CD4-positive, alpha-beta T cell (primary cell): ENCODE measurements at regions not wholly inside any gene's neighbourhood (a gene's known extent, or its start where the extent isn't known, plus 50 kb on each side); places are given as distances from the start of the nearest gene placed in this dataset.

Experiments
- ATAC-seq: fragments of 200-7000 bp; cut with Tn5 transposase; one replicate; pipeline ENCODE4 v1.10.0; 2022; ENCODE audit warnings: mild to moderate bottlenecking; ENCODE audit not compliant: poor library complexity
- CTCF ChIA-PET: fragments of 350-600 bp; sonication (Branson Sonifier 250); formaldehyde crosslinking; loops from one replicate; lab custom pipeline; 2021; ENCODE audit warnings: antibody characterized with exemption, inconsistent platforms; lab: Charles Lee
- POLR2A ChIA-PET: fragments of 350-600 bp; sonication (Branson Sonifier 250); formaldehyde crosslinking; loops from one replicate; lab custom pipeline; 2021; ENCODE audit warnings: antibody characterized with exemption, inconsistent platforms; lab: Charles Lee
- DNase-seq, 14 experiments: peaks; one replicate each; pipeline ENCODE4 v3.0.0-alpha.2; 2013 to 2020; ENCODE audit warnings: mixed read lengths in 2 of 14
- H3K27ac ChIP-seq, 2 donors: one replicate each; pipeline versions ENCODE4 v1.5.1 to v1.7.0; 2013; ENCODE audit warnings: low read length in 2 of 2, low read depth in 1 of 2, mild to moderate bottlenecking in 1 of 2
- H3K27me3 ChIP-seq, 2 experiments: 1 replicate in 1 of 2; 2 replicates in 1 of 2; pipeline versions ENCODE4 v1.6.1 to v1.7.0; 2013; ENCODE audit warnings: low read length in 2 of 2, control low read depth in 1 of 2, mild to moderate bottlenecking in 1 of 2, moderate library complexity in 1 of 2; ENCODE audit not compliant: insufficient read depth in 2 of 2, control insufficient read depth in 1 of 2
- H3K36me3 ChIP-seq: one replicate; pipeline ENCODE4 v1.6.1; 2013; ENCODE audit warnings: low read length, control low read depth; ENCODE audit not compliant: insufficient read depth
- H3K4me1 ChIP-seq: one replicate; pipeline ENCODE4 v1.6.1; 2013; ENCODE audit warnings: low read length, control low read depth; ENCODE audit not compliant: insufficient read depth
- H3K4me3 ChIP-seq: one replicate; pipeline ENCODE4 v1.5.1; 2013; ENCODE audit warnings: mild to moderate bottlenecking, low read length, moderate library complexity
- H3K9me3 ChIP-seq, 2 experiments: 1 replicate in 1 of 2; 2 replicates in 1 of 2; pipeline versions ENCODE4 v1.6.1 to v1.7.0; 2013; ENCODE audit warnings: low read length in 2 of 2, mild to moderate bottlenecking in 2 of 2, control low read depth in 1 of 2, moderate library complexity in 1 of 2; ENCODE audit not compliant: control insufficient read depth in 1 of 2, insufficient read depth in 1 of 2
- H3K27ac Mint-ChIP-seq: one replicate; pipeline ENCODE4 v1.8.0; 2020; ENCODE audit warnings: mixed read lengths
- H3K27me3 Mint-ChIP-seq: one replicate; pipeline ENCODE4 v1.8.0; 2021; ENCODE audit warnings: mixed read lengths
- H3K36me3 Mint-ChIP-seq: one replicate; pipeline ENCODE4 v1.8.0; 2021; ENCODE audit warnings: low read depth, mixed read lengths
- H3K4me1 Mint-ChIP-seq: one replicate; pipeline ENCODE4 v1.8.0; 2021; ENCODE audit warnings: low read depth, mixed read lengths
- H3K4me3 Mint-ChIP-seq: one replicate; pipeline ENCODE4 v1.8.0; 2020; ENCODE audit warnings: mild to moderate bottlenecking, mixed read lengths
- H3K9me3 Mint-ChIP-seq: one replicate; pipeline ENCODE4 v1.8.0; 2020; ENCODE audit warnings: mixed read lengths
- intact Hi-C, 2 experiments: fragments of 100-400 bp; cut with DNase I in 1 of 2; cut with micrococcal nuclease in 1 of 2; formaldehyde crosslinking; loops; one replicate each; pipeline versions ENCODE4 v1.15.1 to v1.9.0; 2023 to 2025; cut with DNase I, micrococcal nuclease
- TF ChIP-seq, protein P1 (sequence below): fragments of 200-600 bp; IDR thresholded peaks from one replicate; pipeline ENCODE4 v1.8.0; 2022; ENCODE audit warnings: antibody characterized with exemption, mild to moderate bottlenecking

DNA sequence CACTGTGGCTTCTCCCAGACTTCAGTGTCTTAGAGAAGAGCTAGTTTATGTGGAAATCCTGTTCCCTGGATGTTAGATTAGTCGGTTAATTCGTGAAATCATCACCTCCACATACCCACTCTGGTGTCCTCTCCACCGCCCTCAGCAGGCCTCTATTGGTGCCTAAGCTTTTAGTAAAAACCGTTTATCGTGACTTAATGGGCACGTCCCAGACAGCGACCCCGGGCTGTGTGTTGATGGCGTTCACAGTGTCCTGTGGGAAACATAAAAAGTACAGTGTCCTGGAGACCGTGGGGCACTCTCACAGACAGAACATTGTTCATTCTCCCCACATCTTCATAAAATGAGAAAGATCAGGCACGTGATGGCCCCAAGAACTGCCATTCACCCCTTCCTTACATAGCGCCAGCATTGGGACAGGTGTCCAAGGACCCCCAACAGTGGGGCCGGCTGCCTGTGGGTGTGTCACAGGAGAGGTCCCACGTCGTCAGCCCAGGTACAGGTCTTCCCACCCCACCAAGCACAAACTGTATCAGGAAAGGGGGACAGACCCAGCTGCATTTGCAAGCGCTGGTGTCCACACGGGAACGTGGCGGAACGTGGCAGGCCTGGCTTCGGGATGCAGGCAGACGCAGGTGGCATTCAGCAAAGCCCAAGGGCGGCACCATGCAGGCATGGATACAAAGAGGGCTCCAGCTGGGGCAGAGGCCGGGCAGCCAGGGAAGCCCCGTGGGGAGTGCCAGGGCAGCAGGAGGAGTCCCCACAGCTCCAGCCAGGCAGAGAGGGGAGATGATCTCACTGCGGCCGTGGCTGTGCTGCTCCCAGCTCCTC, 237.7 kb downstream of the DLL1 start:
- ChIA-PET CTCF (no interaction called here), POLR2A (no interaction called here)
- DNase-seq (peak in 1 of 14 experiments; percentile 25), ATAC-seq (no peak)
- Histone ChIP-seq H3K27me3 (peaks cover 0 to 5% of the 10 kb centered on the region in 2 experiments), H3K4me1 (peaks cover 8% of the 10 kb centered on the region), H3K9me3 (peaks cover 0 to 5% of the 10 kb centered on the region in 2 experiments), H3K4me3 (no peak overlapping the region), H3K27ac (no peak overlapping the region), H3K36me3 (no peaks in the 10 kb centered on the region)
- TF ChIP-seq, protein P1, sequence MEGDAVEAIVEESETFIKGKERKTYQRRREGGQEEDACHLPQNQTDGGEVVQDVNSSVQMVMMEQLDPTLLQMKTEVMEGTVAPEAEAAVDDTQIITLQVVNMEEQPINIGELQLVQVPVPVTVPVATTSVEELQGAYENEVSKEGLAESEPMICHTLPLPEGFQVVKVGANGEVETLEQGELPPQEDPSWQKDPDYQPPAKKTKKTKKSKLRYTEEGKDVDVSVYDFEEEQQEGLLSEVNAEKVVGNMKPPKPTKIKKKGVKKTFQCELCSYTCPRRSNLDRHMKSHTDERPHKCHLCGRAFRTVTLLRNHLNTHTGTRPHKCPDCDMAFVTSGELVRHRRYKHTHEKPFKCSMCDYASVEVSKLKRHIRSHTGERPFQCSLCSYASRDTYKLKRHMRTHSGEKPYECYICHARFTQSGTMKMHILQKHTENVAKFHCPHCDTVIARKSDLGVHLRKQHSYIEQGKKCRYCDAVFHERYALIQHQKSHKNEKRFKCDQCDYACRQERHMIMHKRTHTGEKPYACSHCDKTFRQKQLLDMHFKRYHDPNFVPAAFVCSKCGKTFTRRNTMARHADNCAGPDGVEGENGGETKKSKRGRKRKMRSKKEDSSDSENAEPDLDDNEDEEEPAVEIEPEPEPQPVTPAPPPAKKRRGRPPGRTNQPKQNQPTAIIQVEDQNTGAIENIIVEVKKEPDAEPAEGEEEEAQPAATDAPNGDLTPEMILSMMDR: no peak
- intact Hi-C loops: no loop called here
- Mint-ChIP-seq H3K4me3 (no peak overlapping the region), H3K9me3 (no peaks in the 10 kb centered on the region), H3K4me1 (no peaks in the 10 kb centered on the region), H3K27ac (no peak overlapping the region), H3K27me3 (no peaks in the 10 kb centered on the region), H3K36me3 (no peaks in the 10 kb centered on the region)

DNA sequence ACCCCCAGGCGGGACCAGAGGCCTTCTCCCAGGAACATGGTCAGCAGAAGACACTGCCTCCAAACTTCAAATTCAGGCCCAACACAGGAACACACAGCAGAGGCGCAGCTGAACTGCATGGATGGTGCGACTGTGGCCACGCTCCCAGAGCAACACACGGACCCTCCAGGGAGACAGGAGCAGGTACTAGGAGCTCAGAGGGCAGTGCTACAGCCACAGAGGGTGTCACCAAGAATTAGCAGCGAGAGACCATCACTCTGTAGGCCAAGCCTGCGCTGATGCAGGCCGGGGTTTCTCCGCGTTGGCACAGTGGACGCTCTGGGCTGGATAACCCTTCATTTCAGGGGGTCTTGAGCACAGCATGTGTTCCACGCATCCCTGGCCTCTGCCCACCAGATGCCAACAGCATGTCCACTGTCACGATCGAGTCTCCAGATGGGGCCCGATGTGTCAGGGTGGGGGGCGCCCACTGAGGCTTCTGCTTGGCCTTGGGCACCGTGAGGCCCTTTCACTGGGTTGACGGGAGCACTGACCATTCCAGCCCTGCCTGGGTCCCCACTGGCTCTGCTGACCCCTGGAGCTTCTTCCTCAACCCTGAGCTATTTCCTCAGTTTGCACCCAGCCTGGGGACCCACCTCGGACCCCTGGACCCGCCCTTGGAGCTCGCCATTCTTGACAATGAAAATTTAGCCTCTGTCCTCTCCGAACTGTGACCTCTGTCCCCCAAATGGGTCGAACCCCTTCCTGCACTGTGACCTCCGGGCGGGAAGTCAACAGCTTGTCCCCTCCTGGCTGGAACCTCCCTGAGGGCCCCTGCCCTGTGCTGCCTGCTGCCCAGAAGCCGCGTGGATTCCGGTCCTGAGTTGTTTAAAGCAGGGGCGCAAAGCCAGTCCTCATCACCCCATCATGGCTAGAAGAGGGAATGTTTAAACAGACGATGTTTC, 239.4 kb downstream of the DLL1 start:
- POLR2A ChIA-PET: no interaction called here
- no peak overlapping the region for H3K27ac Mint-ChIP-seq
- H3K9me3 Mint-ChIP-seq: no peaks in the 10 kb centered on the region
- TF ChIP-seq, protein P1: no peak
- Histone ChIP-seq H3K4me1 (peaks cover 8% of the 10 kb centered on the region), H3K27ac (no peak overlapping the region), H3K4me3 (no peak overlapping the region), H3K9me3 (peaks cover 0 to 5% of the 10 kb centered on the region in 2 experiments), H3K27me3 (peaks cover 0 to 5% of the 10 kb centered on the region in 2 experiments), H3K36me3 (no peaks in the 10 kb centered on the region)
- H3K27me3 Mint-ChIP-seq: no peaks in the 10 kb centered on the region
- no peaks in the 10 kb centered on the region for H3K4me1 Mint-ChIP-seq
- no peaks in the 10 kb centered on the region for H3K36me3 Mint-ChIP-seq
- intact Hi-C loops: no loop called here
- H3K4me3 Mint-ChIP-seq: no peak overlapping the region
- ATAC-seq (no peak), DNase-seq (peak in 1 of 14 experiments; percentile 29)
- CTCF ChIA-PET: no interaction called here

DNA sequence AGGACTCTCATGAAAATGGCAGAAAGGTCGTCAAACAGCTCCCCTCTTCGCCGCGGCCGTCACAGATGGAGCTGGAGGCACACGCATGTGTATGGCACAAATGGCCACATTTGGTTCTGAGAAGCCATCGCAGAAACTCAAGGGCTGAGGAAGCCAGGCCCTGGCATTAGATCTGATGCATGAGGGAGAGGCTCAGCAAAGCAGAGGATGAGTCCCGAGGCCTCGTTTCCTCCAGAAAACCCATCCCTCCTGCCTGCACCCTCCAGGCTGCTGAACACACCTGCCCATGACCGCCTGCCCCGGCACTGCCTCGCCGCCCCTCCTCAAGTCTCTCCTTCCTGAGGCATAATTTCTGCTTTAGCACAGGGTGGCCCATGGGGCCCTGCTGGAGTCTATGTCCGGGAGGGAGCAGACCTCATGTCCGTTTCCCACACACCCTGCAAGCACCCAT, 240.3 kb downstream of the DLL1 start:
- CTCF ChIA-PET: no interaction called here
- POLR2A ChIA-PET: no interaction called here

More for the DNA sequence above, 240.3 kb downstream of the DLL1 start:
- intact Hi-C loops: no loop called here
- Histone ChIP-seq H3K9me3 (peaks cover 0 to 5% of the 10 kb centered on the region in 2 experiments), H3K36me3 (no peaks in the 10 kb centered on the region), H3K4me1 (peaks cover 8% of the 10 kb centered on the region), H3K4me3 (no peak overlapping the region), H3K27ac (no peak overlapping the region), H3K27me3 (peaks cover 0 to 5% of the 10 kb centered on the region in 2 experiments)
- no peak for ATAC-seq
- H3K27me3 Mint-ChIP-seq: no peaks in the 10 kb centered on the region
- H3K27ac Mint-ChIP-seq: no peak overlapping the region
- TF ChIP-seq, protein P1: no peak
- peak in 1 of 14 experiments; percentile 25 for DNase-seq
- H3K4me3 Mint-ChIP-seq: no peak overlapping the region
- H3K4me1 Mint-ChIP-seq: no peaks in the 10 kb centered on the region
- no peaks in the 10 kb centered on the region for H3K36me3 Mint-ChIP-seq
- H3K9me3 Mint-ChIP-seq: no peaks in the 10 kb centered on the region
